ENCODE measurements at regions not wholly inside any gene's neighbourhood (a gene's known extent, or its start where the extent isn't known, plus 50 kb on each side); places are given as distances from the start of the nearest gene placed in this dataset.

DNA sequence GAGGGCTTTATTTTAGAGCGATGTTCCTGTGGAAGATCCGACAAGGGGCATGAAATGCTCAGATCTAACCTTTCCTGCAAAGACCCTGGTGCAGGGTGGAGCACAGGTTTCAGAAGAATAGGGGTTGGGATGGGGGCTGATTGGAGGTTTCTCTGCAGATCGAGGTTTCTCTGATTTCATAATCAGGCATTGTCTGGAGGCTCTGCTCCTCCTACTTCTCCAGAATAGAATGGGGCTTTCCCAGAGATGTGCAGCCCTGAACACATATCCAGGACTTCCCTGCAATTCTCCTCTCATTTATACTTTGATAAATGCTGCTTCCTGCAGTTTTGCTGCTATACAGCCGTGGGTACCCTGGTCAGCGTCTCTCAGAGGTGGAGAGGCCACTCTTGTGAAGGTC is 397.6 kb upstream of the BOD1L1 start (continued):
- TF ChIP-seq RAD21 (IDR thresholded peaks at IDR 0.05 in 1 of 2, conservative IDR thresholded peaks at IDR 0.05 in 1 of 2; ENCODE audit: low read depth in 2 of 2, low read length in 2 of 2), result no peak

All from H1 (cell line).